ENCODE measurements at regions not wholly inside any gene's neighbourhood (a gene's known extent, or its start where the extent isn't known, plus 50 kb on each side); places are given as distances from the start of the nearest gene placed in this dataset.

DNA sequence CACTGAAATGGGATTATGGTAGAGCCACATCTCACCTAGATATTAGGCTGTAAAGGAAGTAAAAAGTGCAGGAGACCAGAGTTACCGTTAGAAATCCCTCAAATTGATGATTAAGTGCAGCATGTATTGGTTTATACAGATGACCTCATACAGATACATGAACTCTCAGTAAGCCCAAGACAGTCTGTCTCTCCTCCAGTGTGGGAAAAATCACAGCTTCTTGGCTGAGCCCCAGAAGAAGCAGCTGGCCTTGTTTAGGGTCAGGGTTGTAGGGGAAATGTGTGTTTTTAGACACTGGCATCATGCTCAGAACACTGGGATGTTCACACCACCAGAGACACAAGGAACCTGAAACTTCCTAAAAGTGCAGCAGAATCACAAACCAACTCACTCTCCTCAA, 135.9 kb downstream of the KATNIP start:
- DNase-seq (ENCODE audit: low spot score), result no peak

DNA sequence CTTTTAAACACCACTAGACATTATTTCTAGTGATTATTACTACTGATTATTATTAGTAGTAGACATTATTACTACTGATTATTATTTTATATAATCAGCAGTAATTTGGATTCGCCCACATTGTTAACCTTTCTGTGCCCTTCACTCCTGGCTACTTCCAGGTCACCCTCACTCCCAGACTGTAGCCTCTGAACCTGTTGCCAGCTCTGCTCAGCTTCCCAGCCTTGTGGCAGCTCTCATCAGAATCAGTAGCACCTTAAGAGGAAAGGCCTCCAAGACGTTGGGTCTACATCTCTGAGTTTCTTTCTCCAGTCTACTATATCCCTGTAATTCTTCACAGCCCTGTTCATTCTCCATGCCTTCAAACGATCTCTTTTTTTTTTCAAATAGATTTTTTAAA, 137.0 kb downstream of the KATNIP start:
- DNase-seq (ENCODE audit: low spot score), result no peak

DNA sequence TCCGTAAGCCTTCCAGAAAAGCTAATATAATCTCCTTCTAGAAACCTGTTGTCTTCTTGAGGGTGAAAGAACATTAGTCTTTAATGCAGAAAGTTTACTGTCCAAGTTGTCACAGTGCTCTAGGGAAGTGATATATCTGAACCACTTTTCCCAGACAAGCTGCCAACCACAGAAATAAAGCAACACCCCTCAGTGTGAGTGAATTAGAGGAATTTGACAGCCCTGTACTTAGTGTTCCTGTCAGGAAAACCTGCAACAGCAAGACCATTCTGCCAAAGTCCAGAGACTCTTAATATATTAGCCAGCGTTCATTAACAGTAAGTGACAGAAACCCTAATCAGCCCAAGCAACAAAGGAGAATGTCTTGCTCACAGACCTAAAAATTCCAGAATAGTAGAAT, 137.7 kb downstream of the KATNIP start:
- no peak for DNase-seq (ENCODE audit: low spot score)

DNA sequence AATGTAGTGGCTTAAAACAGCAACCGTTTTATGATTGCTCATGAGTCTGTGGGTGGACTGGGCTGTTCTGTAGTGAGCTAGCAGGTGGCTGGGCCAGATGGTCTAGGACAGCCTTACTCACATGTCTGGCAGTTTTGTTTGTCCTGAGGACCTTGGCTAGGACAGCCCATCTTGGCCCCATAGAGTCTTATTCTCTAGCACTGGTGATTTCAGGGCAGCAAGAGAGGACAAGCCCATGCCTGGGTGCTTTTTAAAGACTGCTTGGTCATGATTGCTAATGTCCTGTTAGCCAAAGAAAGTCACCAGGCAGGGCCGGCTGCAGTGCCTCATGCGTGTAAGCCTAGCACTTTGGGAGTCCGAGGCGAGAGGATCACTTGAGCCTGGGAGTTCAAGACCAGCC, 139.8 kb downstream of the KATNIP start:
- no peak for DNase-seq (ENCODE audit: low spot score)

DNA sequence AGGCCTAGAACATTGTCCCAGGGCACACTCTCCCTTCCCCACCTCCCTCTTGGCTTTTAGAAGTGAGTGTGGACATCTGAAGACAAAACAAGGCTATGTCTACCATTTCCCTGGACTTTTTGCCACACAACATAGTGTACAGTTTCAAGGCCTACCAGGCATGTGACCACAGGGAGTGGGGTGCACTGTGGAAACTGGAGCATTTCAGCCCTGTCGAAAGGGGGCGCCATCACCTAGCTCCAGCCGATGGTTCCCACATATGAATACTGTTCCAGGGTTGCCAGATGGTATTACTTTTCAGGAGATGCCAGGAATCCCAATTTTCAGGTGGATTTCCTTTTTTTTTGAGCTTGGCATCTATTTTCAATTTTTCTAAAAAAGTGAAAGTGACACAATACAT, 140.7 kb downstream of the KATNIP start:
- peak; percentile 59 for DNase-seq (ENCODE audit: low spot score)

DNA sequence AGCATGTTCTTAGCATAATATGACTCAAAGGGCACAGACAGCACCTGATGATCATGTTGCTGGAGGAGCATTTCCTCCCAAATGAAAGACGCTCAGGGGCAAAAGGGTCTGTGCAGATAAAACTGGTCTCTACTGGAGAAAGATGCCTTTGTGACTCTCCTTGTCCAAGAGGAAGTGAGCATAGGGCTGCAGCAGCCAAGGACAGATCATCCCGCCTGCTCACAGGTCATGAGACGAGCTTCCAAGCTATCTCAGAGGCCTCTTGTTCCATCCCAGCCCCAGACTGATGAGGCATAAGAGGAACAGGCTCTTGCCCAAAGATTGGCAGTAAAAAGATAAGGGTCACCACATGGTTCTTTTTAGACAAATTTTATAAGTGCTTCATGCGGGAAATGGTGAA, 141.8 kb downstream of the KATNIP start:
- DNase-seq (ENCODE audit: low spot score), result no peak

DNA sequence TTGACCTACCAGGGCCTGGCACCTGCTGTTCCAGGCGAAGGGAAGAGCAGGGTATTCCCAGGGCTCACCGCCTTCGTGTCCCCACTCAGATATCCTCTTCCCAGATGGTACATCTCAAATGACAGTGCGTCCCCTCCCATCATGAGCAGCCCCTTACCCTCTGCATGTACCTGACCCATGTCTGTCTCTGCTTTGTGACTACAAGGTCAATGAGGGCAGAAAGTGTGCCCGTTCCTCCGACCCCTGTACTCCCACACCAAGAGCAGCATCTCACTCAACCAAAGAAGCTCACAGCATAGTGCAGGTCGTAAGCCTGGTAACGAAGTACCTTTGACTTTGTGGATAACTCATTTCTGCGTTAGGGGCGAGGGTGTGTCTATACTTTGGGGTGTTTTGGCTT, 142.6 kb downstream of the KATNIP start:
- no peak for DNase-seq (ENCODE audit: low spot score)

DNA sequence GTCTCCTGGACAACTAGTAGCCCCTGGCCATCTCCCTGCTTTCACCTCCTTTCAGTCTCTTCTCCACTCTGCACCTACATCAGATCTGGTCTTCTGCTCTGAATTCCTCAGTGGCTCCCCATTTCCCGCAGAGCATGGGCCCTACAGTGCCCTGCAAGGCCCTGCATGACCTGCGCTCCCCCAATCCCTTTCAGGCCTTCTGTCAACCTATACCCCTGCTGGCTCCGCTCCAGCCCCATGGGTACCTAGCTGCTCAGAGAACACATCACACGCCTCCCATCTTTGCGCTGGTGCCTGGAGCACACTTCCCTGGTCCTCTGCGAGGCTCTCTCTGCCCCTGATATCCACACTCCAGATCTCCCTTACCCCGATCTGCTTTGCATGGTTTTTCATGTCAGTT, 145.2 kb downstream of the KATNIP start:
- DNase-seq (ENCODE audit: low spot score), result no peak

DNA sequence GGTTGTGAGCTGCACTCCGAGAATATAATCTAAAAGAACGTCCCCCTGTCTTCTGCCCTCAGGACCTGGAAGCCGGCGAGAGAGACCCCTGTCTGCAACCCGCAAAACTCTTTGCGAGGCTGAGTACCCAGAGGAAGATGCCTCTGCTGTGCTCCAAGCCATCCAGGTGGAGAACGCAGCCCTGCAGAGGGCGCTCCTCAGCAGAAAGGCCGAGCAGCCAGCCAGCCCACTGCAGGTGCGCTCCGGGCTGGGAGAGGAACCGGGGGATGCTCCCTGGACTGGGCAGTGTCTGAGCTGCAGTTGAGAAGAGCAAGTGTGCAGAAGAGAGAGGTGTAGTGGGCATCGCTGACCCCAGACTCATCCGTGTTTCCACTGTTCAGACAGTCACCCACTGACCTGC, 148.3 kb downstream of the KATNIP start:
- DNase-seq (ENCODE audit: low spot score), result no peak

DNA sequence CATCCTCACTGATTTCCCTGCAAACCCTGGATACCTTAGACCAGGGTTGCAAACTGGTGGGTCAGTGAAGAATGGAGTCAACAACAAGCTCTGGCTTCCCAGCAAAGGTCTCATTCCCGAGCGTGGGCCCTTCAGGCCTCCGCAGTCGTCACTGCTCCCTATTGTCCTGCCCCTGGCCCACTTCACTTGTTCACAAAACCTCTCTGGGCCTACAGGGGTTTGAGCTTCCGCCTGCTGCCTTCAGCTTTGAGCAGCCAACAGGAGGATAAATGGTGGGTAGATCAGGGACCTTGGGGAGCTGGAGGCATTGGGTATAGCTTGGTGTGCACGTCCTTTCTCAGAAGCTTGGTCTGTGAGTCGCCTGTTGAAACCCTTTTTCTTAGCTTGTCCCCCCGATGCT, 148.8 kb downstream of the KATNIP start:
- DNase-seq (ENCODE audit: low spot score), result no peak

DNA sequence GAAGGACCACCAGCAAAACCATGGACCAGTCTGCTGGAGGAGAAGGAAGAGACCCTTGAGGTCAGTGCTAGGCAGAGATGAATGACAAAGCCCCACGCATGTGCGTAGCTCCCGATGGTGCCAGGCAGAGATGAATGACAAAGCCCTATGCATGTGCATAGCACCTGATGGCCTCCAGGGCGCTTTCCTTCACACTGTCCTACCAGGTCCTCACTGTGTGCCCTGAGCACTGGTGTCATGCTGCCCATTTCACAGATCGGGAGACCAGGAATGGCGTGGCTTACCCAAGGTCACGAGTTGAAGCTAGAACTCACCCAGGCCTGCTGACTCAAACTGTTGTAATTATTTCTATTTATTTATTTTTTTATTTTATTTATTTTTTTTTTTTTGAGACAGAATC, 149.6 kb downstream of the KATNIP start:
- DNase-seq (ENCODE audit: low spot score), result no peak

DNA sequence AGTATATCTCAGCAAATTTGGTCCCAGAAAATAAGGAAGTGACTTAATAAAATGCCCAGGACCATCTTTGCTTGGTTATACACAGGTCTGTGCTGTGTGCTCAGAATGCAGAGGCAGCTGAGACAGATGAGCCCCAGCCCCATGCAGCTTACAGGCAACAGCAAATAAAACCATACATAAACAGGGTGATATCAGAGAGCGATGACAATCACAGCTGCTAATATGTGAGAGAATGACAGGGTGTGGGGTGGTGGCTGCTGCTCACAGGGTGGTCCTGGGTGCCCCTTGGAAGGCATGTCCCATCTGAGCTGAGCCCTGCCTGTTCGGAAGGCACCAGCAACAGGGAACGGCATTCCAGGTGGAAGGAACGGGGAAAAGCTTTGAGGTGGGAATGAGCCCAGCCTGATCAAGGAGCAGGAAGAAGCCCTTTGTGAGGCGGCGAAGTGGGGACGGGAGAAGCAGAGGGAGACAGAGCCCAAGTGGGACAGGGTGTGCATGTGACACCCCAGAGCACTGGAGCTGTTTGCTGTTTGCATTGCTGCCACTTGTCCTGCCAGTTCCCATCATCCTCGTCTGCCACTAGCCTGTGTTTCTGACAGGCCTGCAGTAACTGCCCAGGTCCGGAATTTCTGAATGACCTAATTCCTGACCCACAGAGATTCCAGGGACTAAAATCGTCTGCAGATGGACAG, 150.5 kb downstream of the KATNIP start:
- no peak for DNase-seq (ENCODE audit: low spot score)

DNA sequence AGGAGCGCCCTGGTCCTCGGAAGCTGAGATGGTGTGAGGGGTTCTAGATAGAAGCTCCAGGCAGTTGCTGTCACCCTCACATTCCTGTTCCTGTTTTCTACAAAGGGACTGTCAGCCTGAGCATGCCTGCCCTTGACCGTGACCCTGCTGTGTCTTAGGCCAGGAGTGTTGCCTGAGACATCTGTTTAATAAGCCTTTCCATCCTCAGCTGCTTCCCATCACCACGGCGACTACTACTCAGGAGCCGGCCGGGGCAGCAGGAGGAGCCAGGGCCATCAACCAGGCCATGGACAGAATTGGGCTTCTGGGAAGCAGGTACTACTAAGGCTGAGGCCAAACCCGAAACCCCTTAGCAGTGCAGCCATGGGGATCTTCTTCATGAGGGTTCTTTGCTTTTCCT, 151.4 kb downstream of the KATNIP start:
- no peak for DNase-seq (ENCODE audit: low spot score)

DNA sequence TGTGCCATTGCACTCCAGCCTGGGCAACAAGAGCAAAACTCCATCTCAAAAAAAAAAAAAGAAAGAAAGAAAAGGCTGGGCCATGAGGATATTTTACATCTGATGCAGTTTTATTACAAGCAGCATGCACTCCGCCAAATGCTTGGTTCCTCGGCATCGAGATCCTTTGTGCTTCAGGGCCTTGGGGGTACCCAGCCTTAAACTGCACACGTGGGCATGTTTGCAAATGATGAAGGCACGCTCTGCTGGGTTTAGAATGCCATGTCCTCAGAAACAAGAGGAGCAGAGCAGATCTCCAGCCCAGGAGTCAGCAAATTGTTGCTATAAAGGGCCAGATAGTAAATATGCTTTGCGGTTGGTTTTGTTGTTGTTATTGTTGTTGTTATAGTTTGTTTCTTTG, 153.2 kb downstream of the KATNIP start:
- no peak for DNase-seq (ENCODE audit: low spot score)

DNA sequence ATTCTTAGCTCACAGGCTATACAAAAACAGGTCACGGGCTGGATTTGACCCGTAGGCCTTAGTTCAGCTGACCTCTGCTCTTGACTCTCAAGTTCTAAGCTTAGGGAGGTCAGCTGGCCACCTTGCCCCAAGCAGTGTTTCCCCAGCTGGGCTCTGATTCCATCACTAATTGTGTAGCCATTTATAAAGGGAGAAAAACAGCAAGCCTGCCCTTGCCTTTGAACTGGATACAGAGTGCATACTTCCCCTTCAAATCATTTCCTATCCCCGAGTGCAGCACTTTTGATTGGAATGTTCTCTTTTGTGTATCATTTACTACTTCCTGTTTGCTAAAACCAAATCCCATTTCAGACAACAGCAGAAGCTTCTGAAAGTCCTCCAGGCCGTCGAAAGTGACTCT, 153.6 kb downstream of the KATNIP start:
- DNase-seq (ENCODE audit: low spot score), result no peak

DNA sequence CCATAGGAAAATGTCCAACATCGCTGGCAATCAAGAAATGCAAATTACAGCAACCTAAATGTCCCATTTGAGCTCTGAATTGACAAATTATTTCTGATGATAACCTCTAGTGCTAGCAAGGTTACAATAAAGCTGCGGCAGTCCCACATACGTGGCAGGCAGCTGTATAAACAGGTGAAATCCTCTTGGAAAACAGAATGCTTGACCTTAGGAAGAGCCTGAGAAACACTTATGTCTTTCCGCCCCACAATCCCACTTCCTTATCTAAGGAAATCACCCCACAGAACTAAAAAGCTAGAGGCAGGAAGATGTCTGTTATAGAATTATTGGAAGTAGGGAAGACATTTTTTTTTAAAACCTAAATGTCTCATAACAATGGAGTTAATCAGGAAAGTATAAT, 154.3 kb downstream of the KATNIP start:
- no peak for DNase-seq (ENCODE audit: low spot score)

DNA sequence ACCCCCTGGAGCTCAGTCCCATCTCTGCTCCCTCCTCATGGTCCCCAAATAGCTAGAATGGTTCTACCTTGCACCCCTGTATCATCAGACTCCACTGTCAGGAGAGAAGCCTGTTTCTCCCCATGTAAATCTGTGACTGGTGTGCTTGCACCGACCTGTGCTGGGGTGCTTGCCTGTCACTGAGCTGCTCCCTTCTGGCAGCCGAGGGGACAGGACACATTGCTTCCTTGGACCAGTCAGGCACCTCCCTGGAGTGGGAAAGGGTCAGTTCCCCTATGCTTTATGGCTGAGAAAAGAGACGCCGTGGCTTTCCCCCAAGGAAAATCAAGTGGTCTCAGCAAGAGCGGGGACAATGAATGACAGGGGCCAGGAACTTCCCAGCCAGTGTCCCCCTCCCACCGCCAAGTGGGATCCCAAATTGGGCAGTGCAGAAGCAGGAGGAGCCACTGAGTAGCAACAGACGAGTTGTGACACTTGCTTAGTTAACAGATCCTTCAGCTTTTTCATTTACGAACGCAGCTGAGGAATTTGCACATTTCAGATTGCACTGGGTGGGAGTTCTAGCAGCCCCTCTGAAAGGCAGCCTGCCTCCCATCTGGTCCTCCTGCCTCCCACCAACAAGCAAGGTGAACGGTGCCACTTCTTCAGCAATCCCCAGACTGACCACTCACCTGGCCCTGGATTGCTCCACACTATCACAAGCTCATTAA, 156.4 kb downstream of the KATNIP start:
- DNase-seq (ENCODE audit: low spot score), result no peak

DNA sequence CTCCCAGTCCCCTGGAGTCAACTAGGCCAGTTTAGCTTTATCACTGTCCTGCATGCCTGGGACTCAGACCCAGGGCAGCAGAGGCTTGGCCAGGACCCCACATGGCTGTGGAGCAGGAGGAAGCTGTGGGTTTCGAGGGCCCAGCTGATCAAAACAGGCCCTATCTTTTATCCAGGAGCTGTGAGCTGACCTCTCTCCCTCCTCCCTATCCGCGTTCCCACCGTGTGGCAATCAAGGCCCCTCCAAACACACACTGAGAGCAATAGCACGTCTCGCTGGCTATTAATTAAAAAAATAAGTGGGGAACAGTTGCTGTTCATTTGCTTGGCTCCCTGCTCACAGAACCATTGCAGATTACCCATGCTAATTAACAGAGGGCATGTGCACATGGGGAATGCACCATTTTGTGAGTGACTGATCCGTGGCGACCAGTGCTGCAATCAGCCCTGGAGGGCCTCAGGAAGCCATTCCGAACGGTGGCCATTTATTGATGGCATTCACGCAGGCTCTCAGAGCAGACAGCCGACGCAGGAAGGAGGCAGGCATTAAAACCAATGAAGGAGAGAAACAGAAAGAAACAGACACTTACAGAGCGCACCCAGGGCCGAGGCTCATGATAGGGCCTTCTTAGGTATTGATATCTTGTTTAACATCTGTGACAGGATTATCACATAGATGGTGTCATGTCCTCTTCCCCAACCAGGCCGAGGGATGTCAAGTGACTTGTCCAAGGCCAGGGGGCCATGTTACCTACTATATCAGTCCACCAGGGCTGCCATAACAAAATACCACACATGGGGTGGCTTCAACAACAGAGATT, 157.1 kb downstream of the KATNIP start:
- DNase-seq (ENCODE audit: low spot score), result no peak

DNA sequence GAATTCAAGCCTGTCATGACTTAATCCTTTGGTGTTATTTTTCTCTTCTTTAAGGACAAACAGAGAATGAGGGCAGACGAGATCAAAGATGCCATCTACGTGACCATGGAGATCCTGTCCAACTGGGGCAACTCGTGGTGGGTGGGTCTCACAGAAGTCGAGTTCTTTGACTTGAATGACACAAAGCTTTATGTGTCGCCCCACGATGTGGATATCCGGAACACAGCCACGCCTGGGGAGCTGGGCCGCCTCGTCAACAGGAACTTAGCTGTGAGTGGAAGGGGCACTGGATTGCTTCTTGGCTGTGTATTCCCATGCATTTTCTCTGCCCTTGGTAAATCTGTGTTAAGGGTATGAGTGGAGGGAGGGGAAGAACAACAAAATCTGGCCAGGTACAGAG, 158.7 kb downstream of the KATNIP start:
- DNase-seq (ENCODE audit: low spot score), result no peak

DNA sequence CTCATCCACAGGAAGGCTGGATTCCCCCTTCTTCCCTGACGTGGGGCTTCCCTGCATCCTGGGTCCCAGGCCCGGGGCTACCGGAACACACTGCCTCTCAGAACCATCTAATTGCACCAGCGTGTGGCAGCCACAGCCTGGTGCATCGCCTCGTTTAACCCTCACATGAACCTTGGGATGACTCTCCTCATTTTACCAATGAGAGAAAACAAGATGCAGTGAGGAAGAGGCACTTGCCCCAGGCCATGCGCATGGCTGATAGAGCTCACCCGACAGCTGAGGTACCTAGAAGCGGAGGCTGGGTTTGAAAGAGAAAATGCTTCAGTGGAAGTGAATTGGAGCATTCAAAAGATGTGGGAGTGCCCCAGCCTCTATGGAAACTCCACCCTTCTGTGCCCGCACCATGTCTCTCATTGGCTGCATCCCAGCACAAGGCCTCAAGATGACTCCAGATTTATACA, 162.3 kb downstream of the KATNIP start:
- peak; percentile 81 for DNase-seq (ENCODE audit: low spot score)

DNA sequence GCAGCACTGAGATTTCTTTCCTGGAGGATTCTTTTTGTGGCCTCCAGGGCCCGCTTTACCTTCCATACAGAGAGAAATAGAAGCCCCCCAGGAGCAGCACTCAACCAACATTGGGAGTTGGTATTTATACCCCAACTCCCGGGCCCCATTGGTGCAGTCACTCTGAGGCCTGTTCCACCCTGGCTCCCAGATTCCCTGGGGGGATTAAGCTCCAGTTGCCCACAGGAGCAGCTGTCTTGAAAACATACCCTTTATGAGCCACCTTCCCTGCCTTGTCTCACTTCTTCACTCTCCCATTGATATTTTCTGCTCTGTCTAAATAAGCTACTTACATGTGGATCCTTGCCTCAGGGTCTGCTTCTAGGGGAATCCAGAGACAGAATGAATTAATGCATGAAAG, 167.8 kb downstream of the KATNIP start:
- no peak for DNase-seq (ENCODE audit: low spot score)

DNA sequence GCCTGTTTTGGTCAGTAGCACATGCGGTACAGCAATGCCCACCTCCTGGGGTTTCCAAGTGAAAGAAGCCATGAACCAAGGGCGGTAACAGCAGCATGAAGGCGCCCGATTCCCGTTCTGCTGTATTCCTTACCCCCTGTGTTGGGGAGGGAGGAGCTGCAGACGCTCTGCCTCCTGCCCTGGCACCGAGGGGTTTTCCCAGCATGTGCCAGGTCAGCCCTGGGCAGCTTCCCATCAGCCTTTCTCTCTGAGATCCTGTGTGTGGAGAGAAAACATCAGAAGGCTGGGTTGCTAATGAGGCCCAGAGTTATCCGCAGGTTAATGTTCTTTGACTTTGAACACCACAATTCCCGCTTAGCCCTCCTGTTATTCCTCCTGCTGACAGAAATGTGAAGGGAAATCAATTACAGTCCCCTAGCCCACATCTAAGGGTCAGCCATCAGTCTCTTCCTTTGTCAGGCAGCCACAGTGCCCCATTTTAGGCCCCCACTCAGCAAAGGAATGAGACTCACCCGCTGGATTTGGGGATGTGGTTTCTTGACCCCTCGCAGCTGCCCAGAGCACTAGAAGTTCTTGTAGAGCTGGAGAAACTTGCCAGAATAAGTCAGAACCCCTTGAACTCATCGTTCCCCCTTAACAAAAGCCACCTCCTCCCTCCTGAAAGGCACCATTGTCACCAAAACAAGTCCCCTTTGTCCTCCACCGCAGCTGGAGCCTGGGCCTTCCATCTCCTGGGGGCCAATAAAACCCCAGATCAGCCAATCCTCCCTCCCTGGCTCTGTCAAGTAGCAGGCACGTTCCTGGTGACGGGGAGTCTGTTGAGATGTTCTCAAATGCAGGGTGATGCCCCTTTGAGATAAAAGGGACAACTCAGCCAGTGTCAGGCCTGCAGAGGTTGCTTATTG, 168.5 kb downstream of the KATNIP start:
- peak; percentile 99 for DNase-seq (ENCODE audit: low spot score)

All from globus pallidus (tissue), 1 donor.